ENCODE measurements at regions not wholly inside any gene's neighbourhood (a gene's known extent, or its start where the extent isn't known, plus 50 kb on each side); places are given as distances from the start of the nearest gene placed in this dataset.

DNA sequence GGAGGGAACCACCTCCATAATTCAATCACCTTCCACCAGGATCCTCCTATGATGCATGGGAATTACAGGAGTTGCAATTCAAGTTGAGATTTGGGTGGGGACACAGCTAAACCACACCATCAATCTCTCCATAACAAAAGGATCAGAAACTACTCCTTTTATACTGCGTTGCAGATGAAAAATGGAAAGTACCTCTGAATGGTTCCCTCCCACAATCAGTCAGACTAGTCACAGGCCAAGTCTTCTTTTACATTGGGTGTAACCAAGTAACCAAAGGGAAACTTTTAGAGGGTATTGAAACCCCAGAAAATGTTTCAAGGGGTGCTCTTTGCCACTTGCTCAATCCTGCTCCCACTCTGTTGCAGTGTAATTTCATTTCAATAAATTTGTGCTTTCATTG is 504.3 kb upstream of the CNTN3 start:
- no peaks in the 10 kb centered on the region for H3K36me3 ChIP-seq (ENCODE audit: control insufficient read depth, insufficient read depth, low read length)
- no peak for TF ChIP-seq NFE2L2 (IDR thresholded peaks at IDR 0.05; ENCODE audit: low read depth, low read length)
- in situ Hi-C loops (cut with MboI; ENCODE audit: low sequenced_read_pairs) = no loop called here
- H2BK120ac ChIP-seq (ENCODE audit: low read depth, low read length) = no peak overlapping the region
- CTCF ChIA-PET = no interaction called here
- no peaks in the 10 kb centered on the region for H3K27me3 ChIP-seq (ENCODE audit: control insufficient read depth, insufficient read depth, low read length)
- intact Hi-C loops (cut with micrococcal nuclease) = no loop called here
- no peak overlapping the region for H3K4ac ChIP-seq (ENCODE audit: low read depth, low read length)
- H2AK9ac ChIP-seq (replicated peaks; ENCODE audit: low read depth, low read length, poor library complexity) = no peak overlapping the region
- H3K9me1 ChIP-seq (ENCODE audit: insufficient read depth, low read length) = no peaks in the 10 kb centered on the region
- H2BK20ac ChIP-seq (ENCODE audit: low read depth, low read length) = no peak overlapping the region
- no peaks in the 10 kb centered on the region for H3K9me3 ChIP-seq (ENCODE audit: control insufficient read depth, insufficient read depth, low read length)
- H3K18ac ChIP-seq (ENCODE audit: low read depth, low read length) = no peak overlapping the region
- H2AK5ac ChIP-seq (ENCODE audit: low read depth, low read length) = no peak overlapping the region
- no CpG with 5 or more reads among the region's 1 CpG for WGBS, 2 experiments (ENCODE audit: extremely low coverage in 2 of 2, insufficient read length in 1 of 2)
- no peak overlapping the region for H2AFZ ChIP-seq (replicated peaks; ENCODE audit: low read length, poor library complexity)
- no peak overlapping the region for H4K91ac ChIP-seq (ENCODE audit: insufficient read depth, low read depth, low read length)
- DNase-seq (no peak), ATAC-seq (ENCODE audit: low read depth) (no peak)
- H3K14ac ChIP-seq (replicated peaks; ENCODE audit: low read depth, low read length) = no peak overlapping the region
- no peak overlapping the region for H4K5ac ChIP-seq (ENCODE audit: low read depth, low read length)
- no peak overlapping the region for H3K27ac ChIP-seq (ENCODE audit: insufficient read depth, low read length)
- H3K4me3 ChIP-seq (ENCODE audit: insufficient read depth, low read depth, low read length) = no peak overlapping the region
- POLR2A ChIA-PET (ENCODE audit: unreplicated experiment) = no interaction called here
- BruUV-seq (replicated peaks) = no TSS peak
- dilution Hi-C loops (cut with HindIII; ENCODE audit: low sequenced_read_pairs, unreplicated experiment) = no loop called here
- no peak overlapping the region for H3K4me2 ChIP-seq (ENCODE audit: low read depth, low read length)
- H2BK15ac ChIP-seq (ENCODE audit: low read depth, low read length) = no peak overlapping the region
- H4K8ac ChIP-seq (ENCODE audit: low read depth in 2 of 2, low read length in 2 of 2) = no peak overlapping the region
- no peak overlapping the region for H3K23ac ChIP-seq (ENCODE audit: low read depth, low read length)
- H3K56ac ChIP-seq (ENCODE audit: extremely low read depth, insufficient read depth, low read length) = no peak overlapping the region
- H3K79me1 ChIP-seq (ENCODE audit: low read depth in 1 of 2, low read length in 2 of 2) = no peaks in the 10 kb centered on the region
- no peaks in the 10 kb centered on the region for H4K20me1 ChIP-seq (ENCODE audit: insufficient read depth, low read length)
- H3K4me1 ChIP-seq (ENCODE audit: control insufficient read depth, insufficient read depth, low read length) = no peaks in the 10 kb centered on the region
- H2BK5ac ChIP-seq (ENCODE audit: low read depth, low read length, poor library complexity, severe bottlenecking) = no peak overlapping the region
- H3K9ac ChIP-seq (ENCODE audit: low read depth, low read length) = no peak overlapping the region

Data from IMR-90 (cell line).